Fibroblast of lung (primary cell): ENCODE measurements at regions not wholly inside any gene's neighbourhood (a gene's known extent, or its start where the extent isn't known, plus 50 kb on each side); places are given as distances from the start of the nearest gene placed in this dataset.

Source experiments
- DNase-seq, 2 donors: peaks; one replicate each; pipeline versions ENCODE4 v3.0.0 to v3.0.0-alpha.2; 2010; ENCODE audit warnings: low read depth in 2 of 2
- H2AFZ ChIP-seq: 2 replicates; pipeline ENCODE4 v1.5.1; 2012; ENCODE audit warnings: low read length, control low read depth, inconsistent platforms
- H3K27ac ChIP-seq: 2 replicates; pipeline ENCODE4 v1.5.1; 2011; ENCODE audit warnings: low read length, control low read depth; ENCODE audit not compliant: insufficient read depth
- H3K27me3 ChIP-seq: 2 replicates; pipeline ENCODE4 v1.5.1; 2011; ENCODE audit warnings: mild to moderate bottlenecking, low read length; ENCODE audit not compliant: control insufficient read depth, insufficient read depth
- H3K36me3 ChIP-seq: 2 replicates; pipeline ENCODE4 v1.5.1; 2011; ENCODE audit warnings: low read length; ENCODE audit not compliant: control insufficient read depth, insufficient read depth
- H3K4me1 ChIP-seq: 2 replicates; pipeline ENCODE4 v1.5.1; 2011; ENCODE audit warnings: low read length; ENCODE audit not compliant: control insufficient read depth, insufficient read depth; ENCODE audit errors: extremely low read depth
- H3K4me2 ChIP-seq: 2 replicates; pipeline ENCODE4 v1.5.1; 2011; ENCODE audit warnings: low read length, control low read depth; ENCODE audit not compliant: insufficient read depth; ENCODE audit errors: extremely low read depth
- H3K4me3 ChIP-seq, 4 experiments: fragments of 200-600 bp in 1 of 4; sonication (generic) in 1 of 4; replicated peaks in 1 of 4; 2 replicates each; pipeline ENCODE4 v1.5.1; 2011 to 2016; ENCODE audit warnings: low read length in 4 of 4, low read depth in 3 of 4, mild to moderate bottlenecking in 3 of 4, control low read depth in 2 of 4, inconsistent platforms in 1 of 4, mixed read lengths in 1 of 4; ENCODE audit not compliant: insufficient read depth in 1 of 4; ENCODE audit errors: control extremely low read depth in 1 of 4
- H3K79me2 ChIP-seq: 2 replicates; pipeline ENCODE4 v1.5.1; 2012; ENCODE audit warnings: mild to moderate bottlenecking, low read length, inconsistent platforms; ENCODE audit not compliant: control insufficient read depth, insufficient read depth
- H3K9ac ChIP-seq: 2 replicates; pipeline ENCODE4 v1.5.1; 2011; ENCODE audit warnings: mild to moderate bottlenecking, low read length, control low read depth; ENCODE audit not compliant: insufficient read depth
- H3K9me3 ChIP-seq: 2 replicates; pipeline ENCODE4 v1.5.1; 2012; ENCODE audit warnings: low read depth, low read length; ENCODE audit not compliant: control insufficient read depth, insufficient read depth
- H4K20me1 ChIP-seq: 2 replicates; pipeline ENCODE4 v1.5.1; 2011; ENCODE audit warnings: low read length; ENCODE audit not compliant: control insufficient read depth, insufficient read depth; ENCODE audit errors: extremely low read depth
- EZH2 ChIP-seq: IDR thresholded peaks from 2 replicates; pipeline ENCODE4 v1.5.1; 2012; ENCODE audit warnings: low read length, control low read depth, mild to moderate bottlenecking; ENCODE audit errors: missing control alignments
- TF ChIP-seq, protein P1 (sequence below), 2 donors: IDR thresholded peaks in 1 of 2; conservative IDR thresholded peaks in 1 of 2; 1 replicate in 1 of 2; 2 replicates in 1 of 2; pipeline ENCODE4 v1.5.1; 2011 to 2012; ENCODE audit warnings: low read length in 2 of 2, control low read depth in 1 of 2, inconsistent platforms in 1 of 2, low read depth in 1 of 2, mild to moderate bottlenecking in 1 of 2

DNA sequence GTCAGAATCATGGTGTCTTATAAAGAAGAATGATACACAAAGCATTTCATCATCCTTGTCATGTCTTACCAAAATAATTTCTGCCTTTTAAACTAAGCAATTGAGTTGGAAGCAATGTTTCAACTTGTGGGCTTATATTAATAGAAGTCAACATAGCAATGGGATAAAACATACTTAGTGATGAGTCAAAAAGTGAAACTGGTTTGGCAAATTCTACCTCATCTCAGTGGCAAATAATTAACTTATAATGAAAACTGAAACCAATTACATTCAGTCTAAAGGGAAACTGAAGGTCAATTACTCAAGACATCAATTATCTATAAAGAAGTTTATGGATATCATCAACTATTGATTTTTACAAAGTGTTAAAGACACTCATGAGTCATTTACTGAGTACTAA is 463.8 kb downstream of the BMP2 start:
- Histone ChIP-seq H3K4me1 (no peaks in the 10 kb centered on the region), H4K20me1 (no peaks in the 10 kb centered on the region), H3K79me2 (no peaks in the 10 kb centered on the region), H3K9me3 (no peaks in the 10 kb centered on the region), H3K36me3 (no peaks in the 10 kb centered on the region), H3K9ac (no peak overlapping the region), H3K4me3 (no peak overlapping the region), H2AFZ (no peak overlapping the region), H3K27me3 (no peaks in the 10 kb centered on the region), H3K27ac (no peak overlapping the region), H3K4me2 (no peak overlapping the region)
- DNase-seq, result no peak
- TF ChIP-seq, protein P1, sequence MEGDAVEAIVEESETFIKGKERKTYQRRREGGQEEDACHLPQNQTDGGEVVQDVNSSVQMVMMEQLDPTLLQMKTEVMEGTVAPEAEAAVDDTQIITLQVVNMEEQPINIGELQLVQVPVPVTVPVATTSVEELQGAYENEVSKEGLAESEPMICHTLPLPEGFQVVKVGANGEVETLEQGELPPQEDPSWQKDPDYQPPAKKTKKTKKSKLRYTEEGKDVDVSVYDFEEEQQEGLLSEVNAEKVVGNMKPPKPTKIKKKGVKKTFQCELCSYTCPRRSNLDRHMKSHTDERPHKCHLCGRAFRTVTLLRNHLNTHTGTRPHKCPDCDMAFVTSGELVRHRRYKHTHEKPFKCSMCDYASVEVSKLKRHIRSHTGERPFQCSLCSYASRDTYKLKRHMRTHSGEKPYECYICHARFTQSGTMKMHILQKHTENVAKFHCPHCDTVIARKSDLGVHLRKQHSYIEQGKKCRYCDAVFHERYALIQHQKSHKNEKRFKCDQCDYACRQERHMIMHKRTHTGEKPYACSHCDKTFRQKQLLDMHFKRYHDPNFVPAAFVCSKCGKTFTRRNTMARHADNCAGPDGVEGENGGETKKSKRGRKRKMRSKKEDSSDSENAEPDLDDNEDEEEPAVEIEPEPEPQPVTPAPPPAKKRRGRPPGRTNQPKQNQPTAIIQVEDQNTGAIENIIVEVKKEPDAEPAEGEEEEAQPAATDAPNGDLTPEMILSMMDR (conservative IDR thresholded peaks at IDR 0.05 in 1 of 2, IDR thresholded peaks at IDR 0.05 in 1 of 2; ENCODE audit: low read depth in 1 of 2, low read length in 2 of 2), result no peak
- no peak for TF ChIP-seq EZH2

DNA sequence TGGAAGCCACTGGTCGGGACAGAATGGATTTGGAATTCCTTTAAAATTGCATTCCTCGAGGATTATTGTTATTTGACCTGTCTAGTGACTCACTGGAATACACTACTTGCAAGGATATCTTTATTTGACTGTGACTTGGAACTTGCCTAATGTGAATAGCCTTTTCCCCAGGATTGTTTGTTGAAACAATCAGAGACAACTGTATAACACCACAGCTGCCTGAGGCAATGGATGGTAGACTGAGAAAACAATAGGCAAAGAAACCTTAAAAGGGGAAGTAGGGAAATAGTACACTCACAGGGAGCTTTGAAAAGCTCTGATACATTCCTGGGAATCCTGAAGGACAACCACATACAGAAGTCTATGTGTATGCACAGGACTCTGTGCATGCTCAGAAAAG is 465.3 kb downstream of the BMP2 start:
- H3K79me2 ChIP-seq, result no peaks in the 10 kb centered on the region
- no peak for TF ChIP-seq EZH2
- TF ChIP-seq, protein P1 (conservative IDR thresholded peaks at IDR 0.05 in 1 of 2, IDR thresholded peaks at IDR 0.05 in 1 of 2; ENCODE audit: low read depth in 1 of 2, low read length in 2 of 2), result no peak
- H3K4me2 ChIP-seq, result no peak overlapping the region
- H3K4me3 ChIP-seq, result no peak overlapping the region
- no peaks in the 10 kb centered on the region for H3K9me3 ChIP-seq
- H4K20me1 ChIP-seq, result no peaks in the 10 kb centered on the region
- no peak for DNase-seq
- no peak overlapping the region for H3K9ac ChIP-seq
- no peak overlapping the region for H2AFZ ChIP-seq
- no peak overlapping the region for H3K27ac ChIP-seq
- H3K4me1 ChIP-seq, result no peaks in the 10 kb centered on the region
- no peaks in the 10 kb centered on the region for H3K27me3 ChIP-seq
- no peaks in the 10 kb centered on the region for H3K36me3 ChIP-seq

DNA sequence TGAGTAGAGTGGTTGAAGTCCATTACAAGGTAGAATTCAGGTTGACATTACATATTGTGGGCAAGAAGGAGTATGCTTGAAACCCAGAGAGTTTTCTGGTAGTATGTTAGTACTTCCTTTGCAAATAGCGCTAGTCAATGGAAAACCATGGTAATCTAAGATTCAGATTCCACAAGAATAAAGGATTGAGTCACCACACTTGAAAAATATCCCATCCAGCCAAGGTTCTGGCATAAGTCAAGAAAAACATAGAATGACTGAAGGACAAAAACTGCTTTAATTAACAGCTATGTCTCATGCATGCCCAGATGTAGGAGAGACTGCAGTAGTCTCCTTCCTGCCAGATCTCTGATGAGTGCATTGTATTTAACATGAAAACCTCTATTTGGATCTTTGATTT is 469.8 kb downstream of the BMP2 start:
- no peaks in the 10 kb centered on the region for H3K27me3 ChIP-seq
- H3K4me3 ChIP-seq, result no peak overlapping the region
- H3K4me2 ChIP-seq, result no peak overlapping the region
- no peak overlapping the region for H3K9ac ChIP-seq
- H3K9me3 ChIP-seq, result no peaks in the 10 kb centered on the region
- H4K20me1 ChIP-seq, result no peaks in the 10 kb centered on the region
- TF ChIP-seq, protein P1 (conservative IDR thresholded peaks at IDR 0.05 in 1 of 2, IDR thresholded peaks at IDR 0.05 in 1 of 2; ENCODE audit: low read depth in 1 of 2, low read length in 2 of 2), result no peak
- TF ChIP-seq EZH2, result no peak
- peak in 1 of 2 donors; percentile 44 for DNase-seq
- H3K4me1 ChIP-seq, result no peaks in the 10 kb centered on the region
- H2AFZ ChIP-seq, result no peak overlapping the region
- no peaks in the 10 kb centered on the region for H3K79me2 ChIP-seq
- no peak overlapping the region for H3K27ac ChIP-seq
- no peaks in the 10 kb centered on the region for H3K36me3 ChIP-seq
